ENCODE measurements at regions not wholly inside any gene's neighbourhood (a gene's known extent, or its start where the extent isn't known, plus 50 kb on each side); places are given as distances from the start of the nearest gene placed in this dataset.

DNA sequence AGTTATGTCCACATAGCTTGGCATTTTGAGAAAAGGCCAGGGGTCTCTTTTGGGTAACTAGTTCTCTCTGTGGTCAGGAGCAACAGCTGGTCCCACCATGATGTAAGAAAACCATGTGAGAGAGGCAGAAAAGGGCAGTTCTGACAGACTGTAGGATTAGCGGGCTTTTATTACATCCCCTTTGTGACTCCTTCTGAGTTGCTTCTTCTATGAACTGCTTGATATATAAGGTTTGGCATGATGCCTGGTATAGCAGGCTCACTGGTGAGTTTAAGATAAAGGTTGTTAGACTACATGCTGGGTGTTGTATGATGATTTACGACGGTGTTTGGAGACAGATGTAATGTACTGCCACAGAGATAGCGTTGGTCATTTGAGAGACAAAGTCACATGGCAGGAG is 2308.1 kb upstream of the AGA start:
- DNase-seq = no peak

DNA sequence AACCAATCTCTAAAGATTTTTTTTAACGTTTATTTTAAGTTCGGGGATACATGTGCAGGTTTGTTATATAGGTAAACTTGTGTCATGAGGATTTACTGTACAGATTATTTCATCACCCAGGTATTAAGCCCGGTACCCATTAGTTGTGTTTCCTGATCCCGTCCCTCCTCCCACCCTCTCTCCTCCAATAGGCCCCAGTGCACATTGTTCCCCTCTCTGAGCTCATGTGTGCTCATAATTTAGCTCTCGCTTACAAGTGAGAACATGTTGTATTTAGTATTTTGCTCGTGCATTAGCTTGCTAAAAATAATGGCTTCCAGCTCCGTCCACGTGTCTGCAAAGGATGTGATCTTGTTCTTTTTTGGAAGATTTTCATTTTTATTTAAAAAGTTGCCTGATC is 2309.4 kb upstream of the AGA start:
- no peak for DNase-seq

DNA sequence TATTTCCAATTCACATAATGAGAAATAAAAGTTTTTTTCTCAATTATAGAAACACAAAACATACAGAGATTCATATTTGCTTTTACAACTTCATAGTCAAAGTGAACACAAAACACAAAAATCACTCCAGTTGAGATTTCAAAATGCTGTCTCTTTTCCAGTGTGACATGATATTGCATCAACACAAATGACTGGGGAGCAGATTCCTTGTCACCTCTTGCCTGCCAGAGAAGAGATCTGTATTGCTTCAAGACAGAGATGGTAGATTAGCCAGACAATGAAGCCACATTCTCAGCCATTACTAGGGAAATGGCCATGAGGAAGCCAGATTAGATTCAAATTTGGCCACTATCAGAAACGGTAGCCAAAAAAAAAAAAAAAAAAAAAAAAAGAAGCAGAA is 2313.1 kb upstream of the AGA start:
- no peak for DNase-seq

DNA sequence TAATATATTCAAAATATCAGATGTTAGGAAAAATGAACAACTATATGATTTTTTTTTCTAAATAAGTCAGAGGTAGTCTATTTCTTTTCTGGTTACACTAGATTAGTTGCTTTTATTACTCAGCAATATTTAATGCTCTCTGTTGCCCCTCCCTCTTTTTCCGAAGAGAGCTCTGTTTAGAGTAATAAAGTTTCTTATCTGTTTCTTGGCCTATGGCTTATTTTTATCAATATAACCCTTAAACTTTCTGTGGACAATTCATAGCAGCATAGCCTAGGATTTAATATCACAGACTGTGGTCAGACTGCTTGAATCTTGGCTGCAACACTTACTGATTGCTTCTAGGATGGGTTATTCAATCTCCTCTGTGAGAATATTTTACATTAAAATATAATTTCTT is 2315.4 kb upstream of the AGA start:
- no peak for DNase-seq

DNA sequence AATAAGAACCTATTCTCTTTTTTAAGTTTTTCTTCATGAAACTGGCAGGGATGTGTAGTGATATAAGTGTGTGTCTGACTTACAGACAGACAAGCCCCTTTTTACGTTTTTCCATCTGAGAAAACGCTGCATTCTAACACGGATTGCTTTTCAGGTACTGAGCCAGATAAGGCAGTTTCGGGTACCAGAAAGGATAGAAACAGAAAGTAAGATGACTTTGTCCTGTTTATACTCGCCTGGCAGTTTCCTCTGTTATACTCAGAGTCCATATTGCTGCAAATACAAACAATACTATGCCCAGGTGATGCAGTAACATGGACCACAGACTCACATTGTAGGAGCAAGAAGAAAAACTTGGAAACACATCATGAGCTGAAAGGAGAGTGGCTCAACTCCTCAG is 2320.6 kb upstream of the AGA start:
- DNase-seq = no peak

DNA sequence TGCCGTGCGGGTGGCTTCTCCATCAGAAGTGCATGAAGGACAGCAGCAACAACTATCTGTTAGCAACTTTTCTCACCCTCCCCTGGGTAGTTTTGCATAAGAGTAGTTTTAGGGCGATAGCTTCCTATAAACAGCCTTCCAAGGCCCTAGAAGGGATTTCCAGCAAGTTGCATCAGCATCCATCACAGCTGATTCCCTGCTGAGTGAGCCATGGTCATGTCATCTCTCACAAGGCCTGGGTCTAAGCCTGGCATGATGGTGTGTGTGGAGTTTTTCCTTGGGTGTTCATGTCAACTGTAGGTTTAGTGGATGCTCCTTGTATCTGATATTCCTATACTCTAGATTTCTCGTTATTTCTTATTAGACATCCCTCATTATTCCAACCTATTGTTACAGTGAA is 2324.7 kb upstream of the AGA start:
- no peak for DNase-seq

DNA sequence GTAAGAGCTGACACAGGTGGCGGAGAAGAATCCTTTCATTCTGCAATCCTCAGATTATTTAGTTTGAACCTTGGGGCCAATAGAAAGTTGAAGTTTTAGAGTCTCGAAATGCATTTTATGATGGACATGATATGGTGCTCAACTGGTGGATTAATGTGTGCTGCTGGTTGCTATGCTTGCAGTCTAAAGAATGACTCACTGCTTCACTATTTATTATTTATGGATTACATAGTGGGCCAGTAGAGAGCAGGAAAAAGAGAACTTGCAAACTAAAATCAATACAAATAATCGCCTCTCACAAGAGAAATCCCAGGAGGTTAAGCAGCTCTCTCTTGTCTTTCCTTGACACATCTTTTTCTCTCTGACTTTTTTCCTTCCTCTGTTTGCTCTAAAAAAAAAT is 2326.8 kb upstream of the AGA start:
- DNase-seq = no peak

DNA sequence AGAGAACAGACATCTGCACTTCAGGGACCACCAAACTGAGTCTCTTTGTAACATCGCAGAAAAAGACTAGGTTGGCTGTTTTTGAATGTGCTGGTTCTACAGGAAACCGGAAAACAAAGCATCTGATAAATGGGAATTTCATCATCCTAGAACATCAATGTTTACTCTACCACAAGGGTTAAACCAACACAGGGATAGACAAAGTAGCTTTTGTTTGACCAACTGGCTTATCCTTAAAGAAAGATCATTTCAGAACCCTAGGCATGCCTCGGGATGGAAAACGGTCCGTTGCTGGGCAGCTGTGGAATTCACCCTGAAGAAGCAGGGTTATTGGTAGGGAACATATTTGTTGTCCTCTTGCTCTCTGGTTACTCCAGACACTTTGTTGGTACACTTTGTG is 2355.5 kb upstream of the AGA start:
- no peak for DNase-seq

DNA sequence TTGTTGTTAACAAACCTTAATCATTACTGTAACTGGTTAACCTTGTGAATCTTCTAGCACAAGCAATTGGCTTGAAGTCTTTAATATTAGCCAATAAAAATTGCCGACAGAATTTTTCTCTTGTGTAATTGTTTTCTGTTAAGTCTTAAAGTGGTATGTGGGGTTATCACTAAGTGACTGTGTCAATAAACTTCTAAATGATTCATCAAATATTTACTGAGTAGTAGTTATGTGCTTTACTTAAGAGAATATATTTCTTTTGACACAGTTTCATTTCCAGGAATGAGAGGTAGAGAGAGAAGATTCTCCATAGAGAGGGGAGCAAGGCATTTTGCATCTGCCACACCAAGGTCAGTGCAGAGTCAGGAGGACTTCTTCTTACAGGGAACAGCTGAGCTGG is 2361.6 kb upstream of the AGA start:
- DNase-seq = no peak

DNA sequence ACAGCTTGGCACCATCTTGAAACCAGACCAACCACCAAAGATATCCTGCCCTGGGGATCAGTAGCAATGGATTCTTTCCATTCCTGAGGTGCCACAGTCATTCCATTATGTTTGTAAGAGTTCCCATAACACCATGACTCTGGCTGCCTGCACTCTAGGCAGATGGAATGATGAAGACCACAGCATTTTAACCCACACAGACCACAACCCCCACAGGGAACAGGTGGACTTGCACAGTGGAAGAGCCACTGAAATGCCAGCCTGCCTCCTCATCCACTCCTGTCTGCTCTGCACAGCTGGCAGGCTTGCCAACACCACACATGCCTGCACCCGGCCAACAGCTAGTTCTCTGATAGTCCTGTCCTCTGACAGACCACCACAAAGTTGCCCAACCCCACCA is 2362.2 kb upstream of the AGA start:
- no peak for DNase-seq

DNA sequence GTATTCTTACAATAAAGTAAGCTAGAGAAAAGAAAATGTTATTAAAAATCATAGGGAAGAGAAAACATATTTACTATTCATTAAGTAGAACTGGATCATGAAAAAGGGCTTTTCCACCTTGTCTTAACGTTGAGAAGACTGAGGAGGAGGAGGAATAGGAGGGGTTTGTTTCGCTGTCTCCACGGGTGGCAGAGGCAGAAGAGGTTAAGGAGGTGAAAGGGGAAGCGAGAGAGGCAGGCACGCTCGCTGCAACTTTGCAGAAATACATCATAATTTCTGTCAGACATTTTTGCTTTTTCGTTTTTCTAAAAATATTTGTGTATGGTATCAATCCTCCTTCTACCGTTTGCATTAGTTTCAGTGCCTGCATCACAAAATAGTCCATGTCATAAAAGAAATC is 2375.1 kb upstream of the AGA start:
- no peak for DNase-seq

DNA sequence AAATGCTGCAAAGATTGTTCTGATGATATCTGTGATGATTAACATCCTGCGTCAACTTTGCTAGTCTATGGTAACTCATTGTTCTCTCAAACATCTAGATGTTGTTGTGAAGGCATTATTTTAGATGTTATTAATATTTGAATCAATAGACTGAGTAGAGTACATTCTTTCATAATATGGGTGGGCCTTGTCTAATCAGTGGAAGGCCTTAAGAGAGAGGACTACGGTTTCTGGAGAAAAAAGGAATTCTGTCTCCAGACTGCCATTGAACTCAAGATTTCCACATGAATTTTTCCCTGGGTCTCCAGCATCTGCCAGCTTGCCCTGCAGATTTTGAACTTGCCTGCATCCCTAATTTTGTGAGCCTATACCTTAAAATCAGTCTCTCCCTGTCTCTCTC is 2381.1 kb upstream of the AGA start:
- DNase-seq = no peak

DNA sequence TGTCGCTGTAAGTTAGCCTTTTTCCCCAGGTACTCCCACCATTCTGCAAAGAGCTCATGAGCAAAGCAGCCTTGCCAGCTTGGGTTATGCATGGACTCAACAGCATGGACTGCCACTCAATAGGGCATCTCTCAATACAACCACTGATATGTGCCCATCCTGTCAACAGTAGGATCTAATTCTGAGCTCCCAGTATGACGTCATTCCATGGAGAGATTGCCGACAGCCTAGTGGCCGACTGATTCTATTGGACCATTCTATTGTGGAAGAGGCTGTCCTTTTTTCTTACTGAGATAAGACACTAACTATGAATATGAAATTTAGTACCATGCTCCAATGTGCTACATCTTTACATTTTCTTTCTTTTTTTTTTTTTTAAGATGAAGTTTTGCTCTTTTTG is 2389.0 kb upstream of the AGA start:
- no peak for DNase-seq

DNA sequence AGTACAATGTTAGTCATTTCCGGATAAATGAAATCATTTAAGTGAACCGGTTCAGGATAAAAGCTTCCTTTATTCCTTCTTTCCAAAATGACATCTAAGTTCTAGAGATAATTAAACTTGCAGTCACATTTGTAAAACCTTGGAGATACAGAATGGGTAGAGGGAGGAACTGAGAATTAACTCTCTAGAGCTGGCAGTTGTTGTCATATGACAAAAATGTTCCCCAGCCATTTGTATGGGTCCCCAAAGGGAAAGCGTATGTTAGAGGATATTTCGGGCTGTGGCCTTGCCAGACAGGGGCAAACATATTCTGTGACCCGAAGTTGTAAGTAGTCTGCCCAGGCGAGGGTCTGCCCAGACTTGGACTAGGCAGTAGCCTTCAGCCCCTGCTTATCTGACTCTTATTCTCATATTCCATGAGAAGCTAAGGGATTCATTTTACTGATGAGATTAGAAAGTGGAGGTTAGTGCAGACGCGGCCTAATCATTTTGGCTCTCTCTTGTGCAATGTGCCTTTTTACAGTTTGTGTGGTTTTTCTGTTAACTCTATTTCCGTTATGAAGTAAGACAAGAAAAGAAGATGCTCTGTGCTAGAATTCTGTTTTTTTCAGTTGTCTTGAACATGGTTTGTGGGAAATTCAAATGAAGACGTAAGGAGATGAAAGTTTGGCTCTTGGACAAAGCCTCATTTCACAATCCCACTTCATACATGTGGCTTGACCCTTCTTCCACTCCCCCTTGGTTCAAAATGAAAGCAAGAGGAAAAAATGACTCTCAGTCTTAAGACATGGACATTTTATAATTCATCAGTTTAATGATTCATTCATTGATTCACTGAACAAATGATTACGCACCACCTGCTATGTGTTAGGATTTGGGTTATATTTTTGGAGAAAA is 2394.2 kb upstream of the AGA start:
- DNase-seq = no peak

DNA sequence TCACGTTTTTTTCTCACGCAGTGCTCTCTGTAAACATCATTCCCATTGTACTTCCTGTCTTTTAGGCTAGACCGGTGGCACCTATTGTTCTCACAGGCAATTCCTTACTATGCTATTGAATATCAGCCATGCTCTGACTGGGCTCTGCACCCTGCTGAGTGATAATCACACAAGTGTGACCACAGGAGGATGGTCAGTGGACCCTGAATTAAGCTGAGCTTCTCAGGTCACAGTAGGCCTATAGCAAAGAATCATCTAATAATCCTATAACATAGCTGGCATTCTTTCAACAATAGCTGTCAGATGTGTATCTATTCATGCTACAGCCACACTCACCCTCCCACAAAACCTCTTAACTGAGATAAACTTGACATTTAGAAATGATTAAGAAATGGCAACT is 2399.8 kb upstream of the TENM3 start:
- DNase-seq = no peak

DNA sequence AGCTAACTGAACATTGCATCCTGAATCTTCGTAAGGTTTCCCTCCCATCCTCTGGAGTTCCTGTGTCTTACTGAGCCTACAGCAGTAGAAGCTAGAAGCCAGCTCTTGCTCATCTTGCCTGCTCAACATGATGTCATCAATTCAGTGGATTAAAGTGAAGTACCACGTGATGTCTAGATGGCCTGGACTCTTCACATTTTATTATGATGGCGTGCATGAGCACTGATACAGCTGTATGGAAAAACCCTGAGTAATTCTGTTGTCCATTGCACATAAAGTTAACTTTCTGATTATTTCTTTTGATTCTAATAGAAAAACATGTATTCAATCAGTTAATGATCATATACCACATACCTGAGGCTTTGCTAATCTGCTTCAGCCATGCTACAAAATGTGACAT is 2387.7 kb upstream of the TENM3 start:
- no peak for DNase-seq

DNA sequence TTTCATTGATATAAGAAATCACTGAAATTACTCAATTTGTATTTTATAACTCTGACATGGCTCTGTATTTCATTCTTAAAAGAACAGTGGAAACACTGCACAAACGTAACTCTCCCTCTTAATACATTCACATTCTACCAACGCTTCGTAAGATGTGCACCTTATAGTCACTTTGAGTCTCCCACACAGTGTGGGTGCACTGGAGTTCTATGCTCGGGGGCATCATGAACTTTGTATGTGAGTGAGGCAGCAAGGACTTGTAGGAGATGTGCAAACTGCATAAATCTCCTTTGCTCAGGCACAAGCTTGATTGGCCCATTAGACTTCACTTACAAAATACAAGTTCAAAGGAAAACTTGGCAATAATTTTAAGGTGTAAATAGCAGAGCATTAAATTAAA is 2385.0 kb upstream of the TENM3 start:
- no peak for DNase-seq

DNA sequence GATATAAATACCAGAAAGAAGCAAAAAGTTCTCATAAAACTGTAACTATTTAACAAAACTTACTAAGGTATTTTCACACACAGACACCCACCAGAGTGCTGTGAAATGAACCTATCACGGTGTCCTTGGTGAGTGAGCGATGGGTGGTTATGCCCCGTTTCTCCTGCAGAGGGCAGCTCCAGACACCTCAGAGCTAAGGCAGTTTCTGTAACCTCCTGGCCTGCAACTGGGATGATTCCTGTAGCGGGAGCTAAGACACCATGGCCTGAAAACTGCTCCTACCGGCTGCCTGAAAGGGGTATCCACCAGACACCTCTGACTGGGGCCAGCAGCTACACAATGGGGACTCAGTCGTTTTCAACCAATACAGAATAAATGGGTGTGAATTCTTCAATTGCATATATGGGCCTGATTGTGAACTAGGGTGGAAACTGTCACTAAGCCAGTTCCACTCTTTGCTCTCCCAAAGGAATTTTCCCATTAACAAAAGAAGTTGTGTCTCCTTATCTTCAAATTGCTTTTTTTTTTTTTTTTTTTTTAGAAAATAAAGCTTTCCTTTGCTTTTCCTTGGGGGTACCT is 2375.8 kb upstream of the TENM3 start:
- DNase-seq = peak; percentile 49

DNA sequence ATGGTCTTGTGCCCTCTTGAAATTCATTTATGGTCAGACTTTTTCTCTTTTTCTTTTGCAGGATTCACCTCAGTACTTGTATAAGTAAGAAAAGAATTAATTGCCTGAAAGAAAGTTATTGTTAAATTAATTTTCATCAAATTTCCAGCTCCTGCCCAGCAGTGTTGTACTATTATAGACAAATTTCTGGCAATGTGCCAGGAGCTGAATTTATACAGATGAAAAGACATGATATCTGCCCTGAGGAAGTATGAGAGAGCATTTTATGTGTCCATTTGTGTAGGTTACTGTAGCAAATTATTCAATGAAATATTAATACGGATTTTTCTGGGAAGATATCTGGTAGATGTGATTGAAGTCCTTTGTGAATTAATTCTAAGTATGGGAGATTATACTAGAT is 2371.5 kb upstream of the TENM3 start:
- DNase-seq = no peak

DNA sequence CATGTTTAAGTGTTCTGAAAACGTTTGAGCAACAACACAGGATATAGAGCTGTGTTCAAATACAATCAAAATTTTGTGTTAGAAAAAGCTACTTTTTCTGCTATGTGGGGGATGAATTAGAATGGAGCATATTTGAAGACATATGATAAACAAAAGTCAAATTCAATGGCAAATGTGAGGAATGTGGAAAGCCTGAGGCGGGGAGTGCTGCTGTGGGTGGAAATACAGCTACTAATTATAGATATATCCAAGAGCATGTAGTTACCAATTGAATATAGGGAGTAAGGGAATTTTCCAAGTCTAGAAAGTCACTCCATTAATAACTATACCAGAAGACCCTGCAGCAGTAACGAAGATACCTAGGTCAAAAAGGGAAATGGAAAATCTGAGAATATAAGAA is 2370.4 kb upstream of the TENM3 start:
- no peak for DNase-seq

DNA sequence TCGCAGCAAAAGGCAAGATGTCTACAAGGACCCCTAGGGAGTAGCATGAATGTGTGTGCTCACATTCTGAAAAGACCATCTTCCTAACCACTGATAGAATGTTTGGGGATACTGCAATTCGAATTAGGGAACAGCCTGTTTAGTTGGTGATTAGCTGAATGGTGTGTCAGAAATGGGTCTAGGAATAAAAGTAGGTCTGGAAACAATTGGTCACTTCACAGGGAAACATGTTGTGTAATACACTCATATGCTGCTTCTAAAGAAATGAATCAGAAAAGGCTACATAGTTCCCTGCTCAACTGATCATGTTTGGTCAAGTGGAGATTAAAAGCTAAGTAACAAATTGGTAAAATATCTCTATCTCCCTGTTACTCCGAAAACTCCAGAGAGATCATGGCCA is 2362.4 kb upstream of the TENM3 start:
- DNase-seq = no peak

DNA sequence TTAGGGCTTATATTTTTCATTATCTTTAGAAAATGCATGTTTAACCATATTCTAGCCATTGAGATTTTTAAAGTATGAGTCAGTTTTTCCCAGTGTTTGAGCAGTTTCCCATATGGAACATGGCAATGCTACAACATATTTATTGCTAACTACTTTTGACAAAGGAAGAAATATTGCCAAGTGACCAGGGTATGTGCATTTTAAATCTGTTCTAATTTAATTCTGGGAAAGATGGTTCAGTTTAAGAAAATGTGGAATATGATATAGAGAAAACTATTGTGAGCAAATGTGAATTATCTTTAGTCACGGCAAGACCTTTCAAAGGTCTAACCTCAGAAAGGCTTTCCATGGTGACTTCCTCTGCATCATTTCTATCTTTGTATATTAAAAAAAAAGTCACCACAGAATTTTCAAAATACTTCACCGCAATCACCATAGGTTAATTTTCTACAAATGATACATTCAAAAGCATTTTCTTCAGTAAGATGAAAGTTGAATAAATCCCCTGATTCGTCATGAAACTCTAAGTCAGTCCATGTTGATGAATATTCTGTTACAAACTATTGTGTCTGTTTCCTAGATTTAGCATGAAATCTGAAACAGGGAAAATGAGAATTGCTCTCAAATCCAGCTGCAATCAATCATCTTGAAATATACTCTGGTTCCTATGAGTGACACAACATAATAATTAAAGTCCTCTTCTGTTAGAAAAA is 2349.0 kb upstream of the TENM3 start:
- DNase-seq = no peak

DNA sequence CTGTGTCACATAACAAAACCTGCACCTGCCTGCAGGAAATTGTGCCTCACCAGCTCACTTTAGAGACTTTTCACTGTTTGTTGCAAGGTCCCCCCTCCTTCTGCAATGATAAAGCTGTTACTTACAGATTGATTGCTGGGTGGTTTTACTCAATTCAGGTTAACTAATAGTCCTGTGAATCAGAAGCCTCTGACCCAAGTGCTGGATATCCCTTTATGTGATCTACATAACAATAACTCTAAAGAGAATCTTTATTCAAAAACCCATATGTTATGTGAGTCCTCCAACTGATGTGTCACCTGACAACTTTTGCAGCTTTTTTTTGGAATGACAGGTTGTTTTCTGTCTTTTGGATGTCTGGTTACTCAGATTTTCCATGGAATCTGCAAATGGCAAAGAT is 2323.6 kb upstream of the TENM3 start:
- DNase-seq = no peak

DNA sequence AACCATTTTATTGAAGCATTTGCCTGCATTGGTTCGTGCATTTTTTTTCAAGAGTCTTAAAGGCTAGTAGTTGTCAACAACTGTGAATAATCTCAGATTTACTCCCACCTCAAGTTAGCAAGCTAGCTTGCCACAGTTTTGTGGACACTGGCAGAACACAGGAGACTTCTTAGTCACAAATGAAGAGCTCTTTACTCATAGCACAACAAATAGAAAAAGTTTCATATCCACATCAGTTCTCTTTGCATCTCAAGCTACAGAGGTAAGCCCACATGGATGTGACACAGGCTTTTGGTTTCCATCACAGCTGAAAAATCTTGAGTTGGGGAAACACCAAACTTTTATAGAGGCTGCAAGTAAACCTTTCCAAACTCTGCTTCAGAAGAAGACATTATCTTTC is 2315.7 kb upstream of the TENM3 start:
- DNase-seq = no peak

All from stimulated activated CD8-positive, alpha-beta memory T cell treated with anti-CD3 and anti-CD28 coated beads, Interleukin-4, amount 100 ng/mL, for 48 hours (primary cell).